K562 (cell line): ENCODE measurements at regions not wholly inside any gene's neighbourhood (a gene's known extent, or its start where the extent isn't known, plus 50 kb on each side); places are given as distances from the start of the nearest gene placed in this dataset.

Source experiments
- CBX3 ChIP-seq, 2 experiments: IDR thresholded peaks; 1 replicate in 1 of 2; 2 replicates in 1 of 2; pipeline ENCODE4 v1.6.1; 2012; ENCODE audit warnings: inconsistent platforms in 2 of 2, low read length in 2 of 2, borderline replicate concordance in 1 of 2, control low read depth in 1 of 2
- HDAC2 ChIP-seq: fragments of 450-650 bp; IDR thresholded peaks from 2 replicates; pipeline ENCODE4 v1.6.1; 2016; ENCODE audit warnings: mild to moderate bottlenecking
- KLF1 ChIP-seq: fragments of 450-650 bp; IDR thresholded peaks from 2 replicates; pipeline ENCODE4 v1.6.1; 2016; ENCODE audit warnings: missing genetic modification characterization, missing compliant biosample characterization
- KLF13 ChIP-seq: fragments of 450-650 bp; IDR thresholded peaks from 2 replicates; pipeline ENCODE4 v1.6.1; 2016; ENCODE audit warnings: missing genetic modification characterization, low read depth, mild to moderate bottlenecking, missing compliant biosample characterization, moderate library complexity, borderline replicate concordance
- TF ChIP-seq, protein P1 (sequence below), 3 experiments: fragments of 200-800 bp in 1 of 3; sonication (Bioruptor generic) in 1 of 3; sonication (generic) in 1 of 3; formaldehyde crosslinking in 1 of 3; IDR thresholded peaks; 2 replicates each; pipeline versions ENCODE4 v1.6.1 to v1.8.0; 2016 to 2022; ENCODE audit warnings: mild to moderate bottlenecking in 2 of 3, missing compliant biosample characterization in 2 of 3, missing genetic modification characterization in 2 of 3, missing genetic modification reagents in 1 of 3
- TF ChIP-seq, protein P2 (sequence below), 3 experiments: IDR thresholded peaks in 2 of 3; conservative IDR thresholded peaks in 1 of 3; 2 replicates each; pipeline ENCODE4 v1.5.1; 2011 to 2012; ENCODE audit warnings: low read length in 3 of 3, mild to moderate bottlenecking in 3 of 3, control low read depth in 2 of 3, improper control_type of control experiment in 1 of 3, inconsistent platforms in 1 of 3, low read depth in 1 of 3, mixed read lengths in 1 of 3, moderate library complexity in 1 of 3; ENCODE audit not compliant: insufficient read depth in 2 of 3
- TF ChIP-seq, protein P3 (sequence below): fragments of 450-650 bp; IDR thresholded peaks from 2 replicates; pipeline ENCODE4 v1.6.1; 2016; ENCODE audit warnings: low read depth

DNA sequence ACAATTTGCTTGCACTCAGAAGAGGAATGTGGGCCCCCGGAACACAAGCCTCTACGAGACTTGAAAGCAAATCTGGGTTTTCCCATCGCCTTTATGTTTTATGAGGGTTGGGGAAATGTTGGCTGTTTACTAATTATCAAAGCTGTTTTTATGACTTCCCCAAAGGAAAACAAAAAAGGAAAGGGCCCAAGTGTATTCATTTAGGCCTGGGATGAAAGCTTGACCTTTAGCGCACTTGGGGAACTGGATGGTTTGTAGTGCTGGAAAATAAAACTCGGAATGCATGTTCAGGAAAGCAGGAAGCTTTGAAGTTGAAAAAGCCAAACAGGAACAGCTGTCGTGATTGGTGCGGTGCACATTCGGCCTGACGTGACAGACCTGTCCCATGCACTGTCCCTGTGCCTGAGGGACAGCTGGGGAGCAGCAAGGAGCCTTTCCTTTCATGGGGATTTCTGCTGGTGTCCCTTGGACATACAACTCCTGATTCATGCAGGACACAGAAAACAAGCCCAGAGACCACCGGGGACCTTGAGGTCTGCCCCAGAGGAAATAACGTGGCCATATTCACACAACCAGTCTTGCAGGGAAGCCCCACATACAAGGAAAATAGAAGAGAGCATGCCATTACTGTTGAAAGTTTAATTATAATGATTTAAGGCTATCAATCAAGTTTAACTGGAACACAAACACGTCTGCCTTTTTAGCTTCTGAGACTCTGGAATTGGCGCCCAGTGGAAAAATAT, 169.7 kb upstream of the APCDD1 start:
- TF ChIP-seq, protein P1, sequence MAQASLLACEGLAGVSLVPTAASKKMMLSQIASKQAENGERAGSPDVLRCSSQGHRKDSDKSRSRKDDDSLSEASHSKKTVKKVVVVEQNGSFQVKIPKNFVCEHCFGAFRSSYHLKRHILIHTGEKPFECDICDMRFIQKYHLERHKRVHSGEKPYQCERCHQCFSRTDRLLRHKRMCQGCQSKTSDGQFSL (CRISPR knock-in tag; IDR thresholded peaks at IDR 0.05), result no peak
- TF ChIP-seq, protein P1 (tag; IDR thresholded peaks at IDR 0.05), result no peak
- no peak for TF ChIP-seq CBX3 (IDR thresholded peaks at IDR 0.05; ENCODE audit: borderline replicate concordance in 1 of 2, low read length in 2 of 2)
- no peak for TF ChIP-seq KLF13 (tag)
- TF ChIP-seq, protein P2, sequence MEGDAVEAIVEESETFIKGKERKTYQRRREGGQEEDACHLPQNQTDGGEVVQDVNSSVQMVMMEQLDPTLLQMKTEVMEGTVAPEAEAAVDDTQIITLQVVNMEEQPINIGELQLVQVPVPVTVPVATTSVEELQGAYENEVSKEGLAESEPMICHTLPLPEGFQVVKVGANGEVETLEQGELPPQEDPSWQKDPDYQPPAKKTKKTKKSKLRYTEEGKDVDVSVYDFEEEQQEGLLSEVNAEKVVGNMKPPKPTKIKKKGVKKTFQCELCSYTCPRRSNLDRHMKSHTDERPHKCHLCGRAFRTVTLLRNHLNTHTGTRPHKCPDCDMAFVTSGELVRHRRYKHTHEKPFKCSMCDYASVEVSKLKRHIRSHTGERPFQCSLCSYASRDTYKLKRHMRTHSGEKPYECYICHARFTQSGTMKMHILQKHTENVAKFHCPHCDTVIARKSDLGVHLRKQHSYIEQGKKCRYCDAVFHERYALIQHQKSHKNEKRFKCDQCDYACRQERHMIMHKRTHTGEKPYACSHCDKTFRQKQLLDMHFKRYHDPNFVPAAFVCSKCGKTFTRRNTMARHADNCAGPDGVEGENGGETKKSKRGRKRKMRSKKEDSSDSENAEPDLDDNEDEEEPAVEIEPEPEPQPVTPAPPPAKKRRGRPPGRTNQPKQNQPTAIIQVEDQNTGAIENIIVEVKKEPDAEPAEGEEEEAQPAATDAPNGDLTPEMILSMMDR (IDR thresholded peaks at IDR 0.05 in 2 of 3, conservative IDR thresholded peaks at IDR 0.05 in 1 of 3; ENCODE audit: insufficient read depth in 2 of 3, low read depth in 1 of 3, low read length in 3 of 3), result no peak
- TF ChIP-seq, protein P3, sequence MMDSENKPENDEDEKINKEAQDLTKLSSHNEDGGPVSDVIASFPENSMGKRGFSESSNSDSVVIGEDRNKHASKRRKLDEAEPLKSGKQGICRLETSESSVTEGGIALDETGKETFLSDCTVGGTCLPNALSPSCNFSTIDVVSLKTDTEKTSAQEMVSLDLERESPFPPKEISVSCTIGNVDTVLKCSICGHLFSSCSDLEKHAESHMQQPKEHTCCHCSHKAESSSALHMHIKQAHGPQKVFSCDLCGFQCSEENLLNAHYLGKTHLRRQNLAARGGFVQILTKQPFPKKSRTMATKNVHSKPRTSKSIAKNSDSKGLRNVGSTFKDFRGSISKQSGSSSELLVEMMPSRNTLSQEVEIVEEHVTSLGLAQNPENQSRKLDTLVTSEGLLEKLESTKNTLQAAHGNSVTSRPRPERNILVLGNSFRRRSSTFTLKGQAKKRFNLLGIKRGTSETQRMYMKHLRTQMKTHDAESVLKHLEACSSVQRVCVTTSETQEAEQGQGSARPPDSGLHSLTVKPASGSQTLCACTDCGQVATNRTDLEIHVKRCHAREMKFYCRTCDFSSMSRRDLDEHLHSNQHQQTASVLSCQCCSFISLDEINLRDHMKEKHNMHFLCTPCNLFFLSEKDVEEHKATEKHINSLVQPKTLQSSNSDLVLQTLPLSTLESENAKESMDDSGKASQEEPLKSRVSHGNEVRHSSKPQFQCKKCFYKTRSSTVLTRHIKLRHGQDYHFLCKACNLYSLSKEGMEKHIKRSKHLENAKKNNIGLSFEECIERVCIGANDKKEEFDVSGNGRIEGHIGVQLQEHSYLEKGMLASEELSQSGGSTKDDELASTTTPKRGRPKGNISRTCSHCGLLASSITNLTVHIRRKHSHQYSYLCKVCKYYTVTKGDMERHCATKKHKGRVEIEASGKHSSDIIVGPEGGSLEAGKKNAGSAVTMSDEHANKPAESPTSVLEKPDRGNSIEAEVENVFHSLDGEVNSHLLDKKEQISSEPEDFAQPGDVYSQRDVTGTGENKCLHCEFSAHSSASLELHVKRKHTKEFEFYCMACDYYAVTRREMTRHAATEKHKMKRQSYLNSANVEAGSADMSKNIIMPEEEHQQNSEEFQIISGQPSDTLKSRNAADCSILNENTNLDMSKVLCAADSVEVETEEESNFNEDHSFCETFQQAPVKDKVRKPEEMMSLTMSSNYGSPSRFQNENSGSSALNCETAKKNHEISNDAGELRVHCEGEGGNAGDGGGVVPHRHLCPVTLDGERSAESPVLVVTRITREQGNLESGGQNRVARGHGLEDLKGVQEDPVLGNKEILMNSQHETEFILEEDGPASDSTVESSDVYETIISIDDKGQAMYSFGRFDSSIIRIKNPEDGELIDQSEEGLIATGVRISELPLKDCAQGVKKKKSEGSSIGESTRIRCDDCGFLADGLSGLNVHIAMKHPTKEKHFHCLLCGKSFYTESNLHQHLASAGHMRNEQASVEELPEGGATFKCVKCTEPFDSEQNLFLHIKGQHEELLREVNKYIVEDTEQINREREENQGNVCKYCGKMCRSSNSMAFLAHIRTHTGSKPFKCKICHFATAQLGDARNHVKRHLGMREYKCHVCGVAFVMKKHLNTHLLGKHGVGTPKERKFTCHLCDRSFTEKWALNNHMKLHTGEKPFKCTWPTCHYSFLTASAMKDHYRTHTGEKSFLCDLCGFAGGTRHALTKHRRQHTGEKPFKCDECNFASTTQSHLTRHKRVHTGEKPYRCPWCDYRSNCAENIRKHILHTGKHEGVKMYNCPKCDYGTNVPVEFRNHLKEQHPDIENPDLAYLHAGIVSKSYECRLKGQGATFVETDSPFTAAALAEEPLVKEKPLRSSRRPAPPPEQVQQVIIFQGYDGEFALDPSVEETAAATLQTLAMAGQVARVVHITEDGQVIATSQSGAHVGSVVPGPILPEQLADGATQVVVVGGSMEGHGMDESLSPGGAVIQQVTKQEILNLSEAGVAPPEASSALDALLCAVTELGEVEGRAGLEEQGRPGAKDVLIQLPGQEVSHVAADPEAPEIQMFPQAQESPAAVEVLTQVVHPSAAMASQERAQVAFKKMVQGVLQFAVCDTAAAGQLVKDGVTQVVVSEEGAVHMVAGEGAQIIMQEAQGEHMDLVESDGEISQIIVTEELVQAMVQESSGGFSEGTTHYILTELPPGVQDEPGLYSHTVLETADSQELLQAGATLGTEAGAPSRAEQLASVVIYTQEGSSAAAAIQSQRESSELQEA, result no peak
- no peak for TF ChIP-seq KLF1
- TF ChIP-seq HDAC2, result no peak
